HepG2 (cell line): ENCODE measurements at regions not wholly inside any gene's neighbourhood (a gene's known extent, or its start where the extent isn't known, plus 50 kb on each side); places are given as distances from the start of the nearest gene placed in this dataset.

ENCODE experiments used
- BRD4 ChIP-seq: sonication (generic); formaldehyde crosslinking; IDR thresholded peaks from 2 replicates; pipeline ENCODE4 v1.4.0; 2020; ENCODE audit warnings: missing genetic modification reagents
- DPF2 ChIP-seq: sonication (generic); formaldehyde crosslinking; IDR thresholded peaks from 2 replicates; pipeline ENCODE4 v1.4.0; 2020; ENCODE audit warnings: mild to moderate bottlenecking, low read depth, missing genetic modification reagents, borderline replicate concordance
- ELF3 ChIP-seq: IDR thresholded peaks from 2 replicates; pipeline ENCODE4 v1.6.1; 2016; ENCODE audit warnings: missing genetic modification reagents, missing compliant biosample characterization
- HMG20B ChIP-seq: conservative IDR thresholded peaks from 2 replicates; pipeline ENCODE4 v1.6.1; 2016; ENCODE audit warnings: missing genetic modification reagents, missing compliant biosample characterization
- KMT2B ChIP-seq: IDR thresholded peaks from 2 replicates; pipeline ENCODE4 v1.6.1; 2016; ENCODE audit warnings: missing genetic modification reagents, missing compliant biosample characterization
- MED1 ChIP-seq: sonication (generic); formaldehyde crosslinking; IDR thresholded peaks from 2 replicates; pipeline ENCODE4 v1.4.0; 2020; ENCODE audit warnings: missing genetic modification reagents
- NCOA2 ChIP-seq: sonication (generic); formaldehyde crosslinking; IDR thresholded peaks from 2 replicates; pipeline ENCODE4 v1.8.0; 2022; ENCODE audit warnings: inconsistent platforms
- NFKBIZ ChIP-seq: IDR thresholded peaks from 2 replicates; pipeline ENCODE4 v1.6.1; 2018; ENCODE audit warnings: missing genetic modification reagents, missing compliant biosample characterization
- TFAP4 ChIP-seq: sonication (generic); IDR thresholded peaks from 2 replicates; pipeline ENCODE4 v1.6.1; 2016; ENCODE audit warnings: low read depth, borderline replicate concordance
- UBTF ChIP-seq: sonication (generic); formaldehyde crosslinking; IDR thresholded peaks from 2 replicates; pipeline ENCODE4 v1.4.0; 2020; ENCODE audit warnings: mild to moderate bottlenecking, missing genetic modification reagents
- ZFX ChIP-seq: sonication (generic); formaldehyde crosslinking; IDR thresholded peaks from 2 replicates; pipeline ENCODE4 v1.4.0; 2020; ENCODE audit warnings: mild to moderate bottlenecking, low read depth, missing genetic modification reagents, moderate library complexity
- ZMYM3 ChIP-seq: sonication (generic); formaldehyde crosslinking; IDR thresholded peaks from 2 replicates; pipeline ENCODE4 v1.5.1; 2020; ENCODE audit warnings: mild to moderate bottlenecking, missing genetic modification reagents
- ZNF687 ChIP-seq: sonication (generic); formaldehyde crosslinking; IDR thresholded peaks from 2 replicates; pipeline ENCODE4 v1.5.1; 2020; ENCODE audit warnings: mild to moderate bottlenecking, missing genetic modification reagents, moderate library complexity
- ZNF704 ChIP-seq: sonication (generic); formaldehyde crosslinking; IDR thresholded peaks from 2 replicates; pipeline ENCODE4 v1.8.1; 2023; ENCODE audit warnings: mild to moderate bottlenecking, inconsistent platforms, moderate library complexity, missing genetic modification reagents, borderline replicate concordance
- ZNF772 ChIP-seq: sonication (generic); formaldehyde crosslinking; IDR thresholded peaks from 2 replicates; pipeline ENCODE4 v1.5.0; 2020; ENCODE audit warnings: mild to moderate bottlenecking, missing genetic modification reagents
- ZSCAN25 ChIP-seq: sonication (generic); formaldehyde crosslinking; IDR thresholded peaks from 2 replicates; pipeline ENCODE4 v1.8.0; 2022; ENCODE audit warnings: mild to moderate bottlenecking, missing genetic modification reagents
- ZSCAN31 ChIP-seq: sonication (generic); formaldehyde crosslinking; IDR thresholded peaks from 2 replicates; pipeline ENCODE4 v1.5.0; 2020; ENCODE audit warnings: low read depth, mild to moderate bottlenecking, missing genetic modification reagents

- peak; percentile 45; the same call in 1 of the 2 replicates for TF ChIP-seq MED1
- peak; percentile 47; the same call in 1 of the 2 replicates for TF ChIP-seq ZNF772 (CRISPR knock-in tag)
- peak; percentile 81 for TF ChIP-seq KMT2B
- peak; percentile 44; the same call in 1 of the 2 replicates for TF ChIP-seq ZMYM3 (CRISPR knock-in tag)
- TF ChIP-seq ZSCAN25 (CRISPR knock-in tag): 0 out of 2 replicates have a peak, but pooled peaks have one; percentile 24
- 0 out of 2 replicates have a peak, but pooled peaks have one; percentile 37 for TF ChIP-seq NCOA2 (CRISPR knock-in tag)
- 0 out of 2 replicates have a peak, but pooled peaks have one; percentile 75 for TF ChIP-seq ZSCAN31 (CRISPR knock-in tag)
- peak; percentile 33; the same call in 1 of the 2 replicates for TF ChIP-seq ZNF704 (CRISPR knock-in tag)
- 0 out of 2 replicates have a peak, but pooled peaks have one; percentile 23 for TF ChIP-seq TFAP4
- peak; percentile 70; the same call in 1 of the 2 replicates for TF ChIP-seq NFKBIZ
- TF ChIP-seq DPF2 (CRISPR knock-in tag): peak; percentile 35; the same call in 1 of the 2 replicates
- TF ChIP-seq UBTF (CRISPR knock-in tag): peak; percentile 62
- TF ChIP-seq ELF3: peak; percentile 39; the same call in 1 of the 2 replicates
- TF ChIP-seq ZNF687 (CRISPR knock-in tag): peak; percentile 87
- TF ChIP-seq HMG20B (CRISPR knock-in tag): 0 out of 2 replicates have a peak, but pooled peaks have one; percentile 7
- 0 out of 2 replicates have a peak, but pooled peaks have one; percentile 77 for TF ChIP-seq BRD4 (CRISPR knock-in tag)
- peak; percentile 49; the same call in 1 of the 2 replicates for TF ChIP-seq ZFX (CRISPR knock-in tag)
- TF ChIP-seq, all 625 proteins: peak for 159; not testable (repeated sequence) for 466
Observed at GRCh38 chr5:119299615-119300310, 56.1 kb upstream of the TNFAIP8 start (continued).
